Epidermal melanocyte (primary cell): ENCODE measurements at regions not wholly inside any gene's neighbourhood (a gene's known extent, or its start where the extent isn't known, plus 50 kb on each side); places are given as distances from the start of the nearest gene placed in this dataset.

Experiments used
- DNase-seq: peaks from one replicate; pipeline ENCODE4 v3.0.0; 2011; ENCODE audit warnings: low spot score; ENCODE audit not compliant: insufficient read length

DNA sequence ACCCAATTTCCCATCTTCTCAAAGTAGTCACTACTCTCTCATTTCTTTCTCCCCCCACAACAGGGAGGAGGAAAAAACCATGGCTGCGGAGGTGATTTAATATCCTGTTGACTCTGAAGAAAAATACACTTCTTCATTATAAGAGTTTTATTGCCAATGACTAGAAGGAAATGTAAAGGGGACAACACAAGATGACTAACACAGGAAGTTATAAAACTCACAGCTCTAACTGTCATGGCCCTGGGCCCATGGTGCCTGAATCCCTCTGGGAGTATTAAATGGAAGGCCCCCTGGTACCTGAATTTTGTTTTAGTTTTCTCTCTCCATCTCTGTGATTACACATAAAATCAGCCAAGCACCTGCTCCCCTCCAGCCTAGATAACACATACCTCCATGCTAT, 352.8 kb upstream of the FAT3 start:
- no peak for DNase-seq

DNA sequence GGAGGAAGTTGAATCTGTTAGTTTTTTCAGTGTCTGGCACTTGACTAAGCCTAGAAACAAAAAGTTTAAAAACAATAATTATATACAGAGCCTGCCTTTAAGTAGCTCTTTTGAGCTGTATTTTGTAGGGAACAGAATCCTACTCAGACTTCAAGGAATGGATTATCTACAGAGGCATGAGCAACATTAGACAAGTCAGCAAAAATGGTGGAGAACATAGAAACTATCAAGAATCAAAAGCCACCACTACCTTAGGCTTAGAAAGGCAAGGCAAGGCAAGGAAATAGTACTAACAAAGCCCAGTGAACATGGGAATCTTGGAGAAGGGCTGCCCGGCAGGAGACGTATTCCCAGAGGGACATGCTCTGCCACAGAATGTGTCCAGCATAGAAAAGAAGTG, 353.6 kb upstream of the FAT3 start:
- DNase-seq, result no peak

DNA sequence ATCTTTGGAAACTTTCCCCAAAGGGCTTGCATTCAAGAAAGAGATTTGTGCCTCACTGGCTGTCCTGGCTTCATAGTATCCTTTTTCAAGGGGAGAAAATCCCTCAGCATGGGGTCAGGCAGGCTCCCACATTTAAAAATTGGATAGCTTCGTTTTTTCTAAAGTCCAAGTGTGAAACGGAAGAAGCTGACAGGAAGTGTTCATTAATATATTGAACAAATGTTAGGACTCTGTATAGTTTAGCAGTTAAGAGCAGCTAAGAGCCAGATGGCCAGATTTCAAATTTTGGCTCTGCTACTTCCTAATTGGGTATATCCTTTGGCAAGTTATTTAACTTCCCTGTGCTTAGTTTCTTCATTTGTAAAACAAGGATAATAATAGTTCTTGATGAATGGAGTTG, 354.9 kb upstream of the FAT3 start:
- no peak for DNase-seq

- DNase-seq, result no peak
Observed at GRCh38 chr11:91866642-91867041, 358.0 kb upstream of the FAT3 start.

GRCh38 chr11:91860661-91861060, 364.0 kb upstream of the FAT3 start:
- DNase-seq, result no peak

DNA sequence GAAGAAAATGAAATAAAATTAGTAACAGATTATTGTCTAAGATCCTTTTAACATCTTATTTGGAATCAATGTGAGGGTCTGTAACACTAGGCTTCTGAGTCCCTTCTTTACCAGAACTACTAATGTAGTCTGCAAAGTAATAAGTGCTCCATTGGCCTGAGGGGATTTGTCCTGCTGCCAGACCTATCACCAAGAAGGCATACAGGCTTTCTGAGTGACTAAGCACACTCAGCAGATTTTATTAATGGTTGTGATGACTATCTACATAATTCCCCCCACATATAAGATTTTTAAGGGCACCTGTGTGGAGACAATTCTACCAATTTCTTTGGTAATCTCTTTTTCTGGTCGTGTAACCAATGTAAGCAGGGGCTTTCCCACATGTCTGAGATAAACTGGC, 365.0 kb upstream of the FAT3 start:
- no peak for DNase-seq

DNA sequence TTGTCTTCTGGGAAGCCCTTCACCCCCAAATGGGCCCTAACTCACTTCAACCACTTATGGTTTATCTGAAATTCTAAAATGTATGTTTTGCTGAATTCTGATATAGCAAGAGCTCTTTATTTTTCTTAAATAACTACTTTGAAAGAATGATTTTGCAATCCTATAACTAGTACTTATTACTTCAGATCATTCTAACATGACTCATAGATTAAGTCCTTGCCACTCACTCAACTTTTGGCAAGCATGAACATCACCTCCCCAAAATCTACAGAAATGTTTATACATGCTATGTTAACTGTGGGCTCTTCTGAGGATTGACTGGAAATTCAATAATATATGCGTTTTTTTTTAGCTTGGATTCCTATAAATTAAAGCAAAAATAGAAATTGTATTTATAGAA, 367.4 kb upstream of the FAT3 start:
- no peak for DNase-seq

GRCh38 chr11:91854780-91855179, 369.8 kb upstream of the FAT3 start:
- DNase-seq, result no peak

DNA sequence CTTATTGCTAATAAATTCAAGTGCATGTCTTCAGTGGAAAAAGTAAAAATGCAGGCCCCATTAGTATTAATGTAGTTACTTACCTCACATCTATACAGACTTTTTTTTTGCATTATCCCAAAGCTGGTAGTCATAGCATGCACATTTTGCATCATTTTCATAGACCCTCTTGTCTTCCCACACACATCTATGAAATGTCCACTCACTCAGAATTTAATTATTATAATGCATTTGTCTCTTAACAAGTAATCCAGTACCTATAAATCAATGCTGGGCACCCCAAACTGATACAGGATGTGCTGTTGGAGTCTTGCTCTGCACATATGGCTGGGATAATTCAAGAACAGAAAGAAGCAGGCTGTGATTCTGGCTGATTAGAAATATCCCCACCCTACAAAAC, 370.4 kb upstream of the FAT3 start:
- no peak for DNase-seq

GRCh38 chr11:91851908-91852307, 372.7 kb upstream of the FAT3 start:
- no peak for DNase-seq

DNA sequence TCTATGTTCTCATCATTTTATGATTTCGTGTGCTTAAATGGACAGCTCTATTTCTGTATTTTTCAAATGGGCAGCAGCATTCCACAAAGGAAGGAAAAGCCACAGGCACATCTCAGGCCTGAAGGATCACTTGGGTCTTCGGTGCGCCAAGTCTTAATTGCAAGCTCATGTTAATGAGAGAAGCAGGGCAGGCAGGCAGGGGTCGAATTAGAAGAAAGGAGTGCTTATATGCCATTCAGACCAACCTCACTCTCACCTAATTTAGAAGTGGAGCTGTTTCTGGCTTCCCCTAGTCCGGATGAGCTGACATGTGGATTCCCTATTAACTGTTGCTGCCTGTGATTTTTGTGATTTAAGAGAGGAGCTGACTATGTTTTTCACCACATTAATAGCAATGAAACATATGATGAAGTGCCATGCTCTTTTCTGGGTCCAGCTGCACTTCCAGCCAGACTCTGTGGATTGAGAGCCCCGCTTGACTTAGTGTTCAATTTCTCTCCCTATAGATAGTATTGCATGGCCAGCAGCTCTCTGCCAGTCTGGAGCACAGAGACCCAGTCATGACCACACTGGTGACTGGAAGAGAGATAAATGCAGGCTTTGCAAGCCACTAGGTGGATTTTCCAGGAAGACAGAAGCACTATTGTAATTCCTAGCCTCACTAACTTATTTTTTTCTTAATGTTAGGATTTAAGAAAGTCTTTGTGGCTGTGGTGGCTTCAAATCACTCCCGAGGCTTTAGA, 373.9 kb upstream of the FAT3 start:
- DNase-seq, result no peak

DNA sequence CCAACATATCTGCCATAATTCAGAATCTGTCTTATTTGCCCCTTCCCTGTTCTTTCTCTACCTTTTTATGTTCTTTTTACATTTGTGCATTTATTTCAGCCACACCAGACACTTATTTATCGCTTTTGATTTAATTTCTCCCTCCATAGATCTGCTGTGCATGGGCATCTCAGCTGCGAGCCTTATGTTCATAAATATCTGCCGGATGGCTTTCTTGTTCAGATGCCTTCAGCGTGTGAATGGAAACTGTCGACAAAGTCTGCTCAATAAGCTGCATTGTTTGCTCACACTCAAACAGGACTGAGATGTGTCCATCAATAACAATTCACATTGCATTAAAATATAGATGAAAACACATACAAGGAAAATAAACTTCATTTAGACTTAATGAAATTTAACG, 374.6 kb upstream of the FAT3 start:
- no peak for DNase-seq

- DNase-seq, result no peak
Observed at GRCh38 chr11:91846649-91847048, 378.0 kb upstream of the FAT3 start.

DNA sequence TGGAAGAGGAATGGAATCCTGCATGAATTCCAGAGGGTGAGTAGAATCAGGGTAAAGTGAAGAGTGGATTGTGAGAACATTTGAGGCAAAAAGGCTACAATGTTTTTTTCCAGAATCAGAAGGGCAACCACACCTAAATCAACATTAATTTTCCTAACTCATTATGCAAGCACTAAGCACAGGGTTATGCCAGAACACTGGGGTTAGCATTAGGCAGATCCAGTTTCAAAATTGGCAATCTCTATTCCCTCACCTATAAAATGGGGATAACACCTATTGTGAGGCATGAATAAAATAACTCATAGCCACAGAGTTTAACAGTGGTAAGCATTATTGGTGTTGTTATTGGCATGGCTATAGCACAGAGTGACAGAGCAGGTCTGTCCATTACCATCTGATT, 378.6 kb upstream of the FAT3 start:
- no peak for DNase-seq

GRCh38 chr11:91840640-91841240, 383.9 kb upstream of the FAT3 start:
- no peak for DNase-seq

DNA sequence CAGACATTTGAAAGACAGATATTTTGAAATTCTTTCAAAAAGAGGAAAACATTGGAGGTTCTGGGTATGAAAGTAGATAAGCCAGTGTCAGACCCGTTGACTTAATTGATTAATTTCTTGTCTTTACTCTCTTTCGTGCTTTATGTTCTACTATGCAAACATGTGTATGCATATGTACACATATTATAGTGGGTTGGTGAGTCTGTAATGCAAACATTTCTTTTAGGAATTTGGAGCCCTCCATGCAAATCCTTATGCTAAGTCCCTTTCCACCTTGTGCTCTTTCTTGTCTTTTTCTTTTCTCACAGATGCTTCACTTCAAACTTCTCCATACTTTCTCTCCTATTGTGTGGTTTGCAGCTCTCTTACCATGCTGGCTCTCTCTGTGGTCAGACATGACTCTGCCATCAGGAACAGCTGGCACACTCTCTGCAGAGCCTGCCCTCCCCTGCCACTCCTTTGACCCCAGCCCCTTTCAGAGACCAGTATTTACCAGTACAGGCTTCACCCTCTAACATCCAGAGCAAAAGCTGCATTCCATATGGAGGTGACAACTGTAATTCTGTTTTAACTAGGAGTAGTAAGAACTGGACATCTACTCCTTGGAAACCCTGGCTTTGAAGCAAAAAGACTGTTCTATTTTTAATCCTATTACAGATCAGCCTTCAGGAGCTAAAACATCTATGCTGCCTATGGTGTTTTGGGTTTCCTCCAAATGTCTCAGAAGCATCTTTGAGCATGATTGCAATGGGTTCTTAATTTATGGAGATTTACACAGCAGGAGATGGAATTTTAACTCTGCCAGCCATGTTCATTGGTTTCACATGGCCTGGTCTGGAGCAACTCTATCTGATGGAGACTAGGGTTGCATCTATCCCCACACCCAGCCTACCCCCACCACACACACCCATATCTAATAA, 386.9 kb upstream of the FAT3 start:
- DNase-seq, result no peak

- no peak for DNase-seq
Observed at GRCh38 chr11:91835051-91835560, 389.5 kb upstream of the FAT3 start.

DNA sequence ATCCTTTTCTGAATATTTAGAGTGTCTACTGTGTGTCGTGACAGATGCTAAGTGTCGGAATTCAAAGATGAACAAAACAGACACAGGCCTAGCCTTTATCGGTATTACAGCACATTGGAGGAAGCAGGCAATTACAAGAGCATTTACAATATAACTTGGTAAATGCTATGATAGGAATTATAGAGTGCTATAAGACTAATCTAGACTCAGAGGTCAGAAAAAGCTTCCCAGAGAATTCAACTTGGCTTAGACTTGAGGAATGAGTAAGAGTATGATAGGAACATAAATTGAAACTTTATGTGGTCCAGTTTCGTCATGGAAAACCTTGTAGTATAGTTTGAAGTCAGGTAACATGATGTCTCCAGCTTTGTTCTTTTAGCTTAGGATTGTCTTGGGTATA, 395.7 kb upstream of the FAT3 start:
- no peak for DNase-seq

GRCh38 chr11:91825777-91826176, 398.8 kb upstream of the FAT3 start:
- no peak for DNase-seq

DNA sequence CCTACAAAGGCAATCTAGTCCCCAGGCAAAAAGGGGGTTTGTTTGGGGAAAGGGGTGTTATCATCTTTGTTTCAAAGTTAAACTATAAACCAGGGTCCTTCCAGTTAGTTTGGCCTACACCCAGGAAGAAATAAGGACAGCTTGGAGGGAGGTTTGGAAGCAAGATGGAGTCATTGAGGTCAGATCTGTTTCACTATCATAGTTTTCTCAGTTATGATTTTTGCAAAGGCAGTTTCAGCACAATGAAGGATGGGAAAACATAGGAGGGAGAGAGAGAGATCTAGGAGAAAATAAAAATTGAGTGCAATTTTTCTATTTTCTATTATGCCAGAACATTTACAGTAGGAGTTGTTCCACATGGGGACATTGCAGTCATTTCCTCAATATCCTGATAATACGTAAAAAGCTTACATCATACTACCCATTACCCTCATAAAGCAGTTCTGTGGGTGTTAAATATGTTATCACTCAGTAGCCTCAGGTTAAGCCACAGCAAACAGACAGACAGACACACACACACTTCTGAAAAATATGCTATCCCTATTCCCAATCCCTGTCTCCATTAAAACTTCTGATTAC, 401.3 kb upstream of the FAT3 start:
- DNase-seq, result no peak

DNA sequence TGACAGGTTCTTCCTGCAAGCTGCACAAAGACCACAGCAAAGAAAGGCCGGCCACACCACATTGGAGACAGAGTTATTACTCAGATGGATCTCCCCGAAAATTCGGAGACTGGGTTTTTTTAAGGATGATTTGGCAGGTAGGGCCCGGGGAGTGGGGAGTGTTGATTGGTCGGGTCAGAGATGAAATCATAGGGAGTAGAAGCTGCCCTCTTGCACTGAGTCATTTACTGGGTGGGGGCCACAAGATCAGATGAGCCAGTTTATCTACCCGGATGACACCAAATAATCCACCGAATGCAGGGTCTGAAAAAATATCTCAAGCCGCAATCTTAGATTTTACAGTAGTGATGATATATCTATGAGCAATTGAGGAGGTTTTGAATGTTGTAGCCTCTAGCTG, 401.8 kb upstream of the FAT3 start:
- no peak for DNase-seq

- DNase-seq, result no peak
Observed at GRCh38 chr11:91820709-91821108, 403.9 kb upstream of the FAT3 start.
